NB4 (cell line): ENCODE measurements at regions not wholly inside any gene's neighbourhood (a gene's known extent, or its start where the extent isn't known, plus 50 kb on each side); places are given as distances from the start of the nearest gene placed in this dataset.
A peak's percentile ranks its signal among the peaks of the same experiment; 100 is the strongest.

ENCODE experiments used
- DNase-seq: peaks from one replicate; pipeline ENCODE4 v3.0.0; 2010; ENCODE audit warnings: low read depth
- H3K4me3 ChIP-seq: one replicate; pipeline ENCODE4 v1.5.1; 2011; ENCODE audit warnings: mild to moderate bottlenecking, low read depth, low read length, moderate library complexity
- MYC ChIP-seq: IDR thresholded peaks from 2 replicates; pipeline ENCODE4 v1.6.1; 2011; ENCODE audit warnings: low read depth, low read length
- POLR2A ChIP-seq: IDR thresholded peaks from 2 replicates; pipeline ENCODE4 v1.6.1; 2011; ENCODE audit warnings: mild to moderate bottlenecking; ENCODE audit not compliant: insufficient read length; ENCODE audit errors: extremely low read depth
- TF ChIP-seq, protein P1 (sequence below): IDR thresholded peaks from 2 replicates; pipeline ENCODE4 v1.6.1; 2011; ENCODE audit warnings: low read depth, low read length
- TF ChIP-seq, protein P2 (sequence below): IDR thresholded peaks from one replicate; pipeline ENCODE4 v1.5.1; 2012; ENCODE audit warnings: low read depth, low read length

GRCh38 chr6:10042280-10042679, 372.6 kb downstream of the TFAP2A start:
- no peak overlapping the region for H3K4me3 ChIP-seq
- TF ChIP-seq, protein P1, sequence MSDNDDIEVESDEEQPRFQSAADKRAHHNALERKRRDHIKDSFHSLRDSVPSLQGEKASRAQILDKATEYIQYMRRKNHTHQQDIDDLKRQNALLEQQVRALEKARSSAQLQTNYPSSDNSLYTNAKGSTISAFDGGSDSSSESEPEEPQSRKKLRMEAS: no peak
- TF ChIP-seq MYC: no peak
- TF ChIP-seq, protein P2, sequence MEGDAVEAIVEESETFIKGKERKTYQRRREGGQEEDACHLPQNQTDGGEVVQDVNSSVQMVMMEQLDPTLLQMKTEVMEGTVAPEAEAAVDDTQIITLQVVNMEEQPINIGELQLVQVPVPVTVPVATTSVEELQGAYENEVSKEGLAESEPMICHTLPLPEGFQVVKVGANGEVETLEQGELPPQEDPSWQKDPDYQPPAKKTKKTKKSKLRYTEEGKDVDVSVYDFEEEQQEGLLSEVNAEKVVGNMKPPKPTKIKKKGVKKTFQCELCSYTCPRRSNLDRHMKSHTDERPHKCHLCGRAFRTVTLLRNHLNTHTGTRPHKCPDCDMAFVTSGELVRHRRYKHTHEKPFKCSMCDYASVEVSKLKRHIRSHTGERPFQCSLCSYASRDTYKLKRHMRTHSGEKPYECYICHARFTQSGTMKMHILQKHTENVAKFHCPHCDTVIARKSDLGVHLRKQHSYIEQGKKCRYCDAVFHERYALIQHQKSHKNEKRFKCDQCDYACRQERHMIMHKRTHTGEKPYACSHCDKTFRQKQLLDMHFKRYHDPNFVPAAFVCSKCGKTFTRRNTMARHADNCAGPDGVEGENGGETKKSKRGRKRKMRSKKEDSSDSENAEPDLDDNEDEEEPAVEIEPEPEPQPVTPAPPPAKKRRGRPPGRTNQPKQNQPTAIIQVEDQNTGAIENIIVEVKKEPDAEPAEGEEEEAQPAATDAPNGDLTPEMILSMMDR: no peak
- TF ChIP-seq POLR2A: no peak
- DNase-seq: no peak

- H3K4me3 ChIP-seq: no peak overlapping the region
- peak; percentile 84 for DNase-seq
- TF ChIP-seq, protein P1: no peak
- TF ChIP-seq POLR2A: no peak
Observed at GRCh38 chr6:10033223-10033829, 381.5 kb downstream of the TFAP2A start.

GRCh38 chr6:10031617-10032016, 383.3 kb downstream of the TFAP2A start:
- TF ChIP-seq, protein P2: no peak
- TF ChIP-seq MYC: no peak
- TF ChIP-seq, protein P1: no peak
- TF ChIP-seq POLR2A: no peak
- DNase-seq: no peak
- no peak overlapping the region for H3K4me3 ChIP-seq

DNA sequence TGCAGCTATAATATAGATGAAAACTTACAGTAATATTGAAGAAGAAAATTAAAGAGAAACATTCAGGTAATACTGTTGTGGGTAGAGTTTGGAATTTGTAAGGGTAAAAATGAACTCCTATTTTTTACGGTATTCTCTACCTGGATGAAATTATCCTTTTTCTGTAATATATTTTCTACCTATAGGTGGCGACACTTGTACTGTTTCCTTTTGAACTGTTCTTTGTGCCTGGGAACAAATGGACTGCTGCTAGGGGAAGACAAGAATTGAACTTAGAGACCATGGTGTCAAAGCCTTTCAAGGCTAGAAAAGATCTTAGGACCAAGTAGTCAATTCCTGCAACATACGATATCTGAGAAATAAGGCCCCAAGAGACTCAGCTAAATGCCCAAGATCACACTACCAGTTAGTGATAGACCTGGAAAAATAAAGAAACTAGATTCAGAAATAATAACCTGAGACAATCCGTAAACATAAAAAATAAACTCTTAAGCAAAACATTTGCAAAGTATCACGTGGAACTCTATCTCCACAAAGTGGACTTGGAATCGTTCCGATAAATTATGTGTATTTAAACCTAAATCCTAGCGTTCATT, 383.8 kb downstream of the TFAP2A start:
- no peak overlapping the region for H3K4me3 ChIP-seq
- peak; percentile 59 for DNase-seq
- TF ChIP-seq, protein P2: peak; percentile 41
- TF ChIP-seq MYC: no peak
- no peak for TF ChIP-seq POLR2A
- TF ChIP-seq, protein P1: no peak

DNA sequence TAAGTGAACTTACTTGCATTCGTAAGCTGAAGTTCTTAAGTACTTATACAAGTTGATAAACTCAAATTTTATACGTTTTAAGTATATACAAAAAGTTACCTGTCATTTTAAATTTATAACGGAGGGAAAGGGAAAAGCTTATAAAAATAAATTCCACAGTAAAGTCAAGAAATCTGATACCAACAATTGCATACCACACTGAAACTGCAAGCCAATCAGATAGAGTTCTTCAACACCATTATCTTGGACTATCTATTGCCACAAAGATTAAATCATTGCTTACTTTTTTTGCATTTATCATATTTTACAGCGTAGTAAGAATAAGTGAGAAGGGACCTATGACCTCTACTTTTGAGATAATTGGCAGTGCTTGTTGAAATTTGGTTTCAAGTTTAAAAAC, 386.7 kb downstream of the TFAP2A start:
- no peak overlapping the region for H3K4me3 ChIP-seq
- TF ChIP-seq MYC: no peak
- no peak for TF ChIP-seq POLR2A
- TF ChIP-seq, protein P1: no peak
- TF ChIP-seq, protein P2: no peak
- no peak for DNase-seq

- no peak for TF ChIP-seq MYC
- TF ChIP-seq, protein P1: no peak
- TF ChIP-seq, protein P2: no peak
- no peak for TF ChIP-seq POLR2A
- DNase-seq: no peak
- H3K4me3 ChIP-seq: no peak overlapping the region
Observed at GRCh38 chr6:10019851-10020250, 395.0 kb downstream of the TFAP2A start.
